DMS53 treated with DMSO at 0.1 percent for 48 hours (cell line): ENCODE measurements at regions not wholly inside any gene's neighbourhood (a gene's known extent, or its start where the extent isn't known, plus 50 kb on each side); places are given as distances from the start of the nearest gene placed in this dataset.
"Not testable (repeated sequence)": the region's sequence is repeated elsewhere in the genome, so short reads cannot be mapped to it uniquely, and the experiment has no call there.

Experiments used
- DNase-seq: peaks from one replicate; lab custom pipeline; 2025; ENCODE audit not compliant: unreplicated experiment; lab: John Stamatoyannopoulos, UW

- no peak for DNase-seq
These were observed 51.5 kb upstream of the MAP3K1 start for GRCh38 chr5:56763711-56764466.

- no peak for DNase-seq
These were observed 52.2 kb upstream of the MAP3K1 start for GRCh38 chr5:56763182-56763581.

GRCh38 chr5:56761151-56761885 lies 54.0 kb upstream of the MAP3K1 start:
- no peak for DNase-seq

- no peak for DNase-seq
These were observed 54.6 kb upstream of the MAP3K1 start for GRCh38 chr5:56760723-56761122.

GRCh38 chr5:56759521-56760216 lies 55.7 kb upstream of the MAP3K1 start:
- no peak for DNase-seq

GRCh38 chr5:56757077-56757476 lies 58.3 kb upstream of the MAP3K1 start:
- no peak for DNase-seq

- no peak for DNase-seq
These were observed 60.3 kb upstream of the MAP3K1 start for GRCh38 chr5:56755036-56755555.

- DNase-seq = not testable (repeated sequence)
These were observed 61.8 kb upstream of the MAP3K1 start for GRCh38 chr5:56753588-56753987.

- DNase-seq = no peak
These were observed 63.6 kb upstream of the MAP3K1 start for GRCh38 chr5:56751572-56752313.

GRCh38 chr5:56749842-56750241 lies 65.5 kb upstream of the MAP3K1 start:
- no peak for DNase-seq

GRCh38 chr5:56746553-56747339 lies 68.6 kb upstream of the MAP3K1 start:
- DNase-seq = no peak

GRCh38 chr5:56745864-56746263 lies 69.5 kb upstream of the MAP3K1 start:
- no peak for DNase-seq

- no peak for DNase-seq
These were observed 74.5 kb upstream of the MAP3K1 start for GRCh38 chr5:56740868-56741267.

- DNase-seq = no peak
These were observed 75.4 kb upstream of the MAP3K1 start for GRCh38 chr5:56739990-56740389.

GRCh38 chr5:56737951-56738606 lies 77.3 kb upstream of the MAP3K1 start:
- DNase-seq = no peak

GRCh38 chr5:56737002-56737621 lies 78.2 kb upstream of the MAP3K1 start:
- DNase-seq = no peak

- no peak for DNase-seq
These were observed 79.3 kb upstream of the MAP3K1 start for GRCh38 chr5:56735849-56736641.

GRCh38 chr5:56734091-56734694 lies 81.2 kb upstream of the MAP3K1 start:
- DNase-seq = no peak
